BJ (cell line): ENCODE measurements at regions not wholly inside any gene's neighbourhood (a gene's known extent, or its start where the extent isn't known, plus 50 kb on each side); places are given as distances from the start of the nearest gene placed in this dataset.

Experiments
- CTCF ChIA-PET: fragments of 350-600 bp; formaldehyde crosslinking; extraction: SDS; loops from one replicate; lab custom pipeline; 2021; ENCODE audit warnings: antibody characterized with exemption, inconsistent platforms; lab: Yijun Ruan, JAX
- POLR2A ChIA-PET: fragments of 300-600 bp; sonication (Branson Sonifier 250); formaldehyde crosslinking; extraction: SDS; loops from one replicate; lab custom pipeline; 2021; ENCODE audit warnings: antibody characterized with exemption; lab: Charles Lee
- DNase-seq: peaks from one replicate; pipeline ENCODE4 v3.0.0-alpha.2; 2011; ENCODE audit warnings: low read depth
- H3K27me3 ChIP-seq: 2 replicates; pipeline ENCODE4 v1.6.0; 2011; ENCODE audit warnings: low read length; ENCODE audit not compliant: control insufficient read depth, insufficient read depth
- H3K36me3 ChIP-seq: 2 replicates; pipeline ENCODE4 v1.5.1; 2011; ENCODE audit warnings: low read length; ENCODE audit not compliant: control insufficient read depth, insufficient read depth
- H3K4me3 ChIP-seq: 2 replicates; pipeline ENCODE4 v1.5.1; 2011; ENCODE audit warnings: low read depth, mild to moderate bottlenecking, control low read depth, low read length
- TF ChIP-seq, protein P1 (sequence below): IDR thresholded peaks from 2 replicates; pipeline ENCODE4 v1.5.1; 2011; ENCODE audit warnings: low read depth, mild to moderate bottlenecking, control low read depth, inconsistent platforms, low read length, moderate library complexity; ENCODE audit not compliant: insufficient read depth

DNA sequence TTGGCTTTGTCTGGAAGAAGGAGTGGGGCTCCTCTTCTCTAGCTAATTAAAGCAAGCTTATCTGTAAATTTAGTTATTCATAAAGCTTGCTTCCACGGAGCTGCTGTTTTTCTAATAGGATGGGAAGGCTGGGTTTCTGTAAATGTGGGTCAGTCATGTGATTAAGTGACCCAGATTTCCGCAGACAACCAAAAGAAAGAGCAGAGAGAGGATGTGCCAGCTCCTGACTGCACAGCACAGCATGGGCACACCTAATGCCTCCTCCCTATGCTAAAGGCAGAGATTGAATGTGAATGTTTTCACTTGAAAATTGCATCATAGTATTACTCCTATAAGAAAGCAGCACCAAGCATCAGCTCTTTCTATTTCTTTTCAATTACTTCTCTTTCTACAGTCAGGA lies 160.2 kb downstream of the FAT3 start:
- no peaks in the 10 kb centered on the region for H3K36me3 ChIP-seq
- CTCF ChIA-PET = interaction anchor here (0.7 to 0.9 kb wide), 4 partner anchors 42 to 501 kb away, joined by 3 read pairs; no protein-coding TSS in a partner anchor

DNA sequence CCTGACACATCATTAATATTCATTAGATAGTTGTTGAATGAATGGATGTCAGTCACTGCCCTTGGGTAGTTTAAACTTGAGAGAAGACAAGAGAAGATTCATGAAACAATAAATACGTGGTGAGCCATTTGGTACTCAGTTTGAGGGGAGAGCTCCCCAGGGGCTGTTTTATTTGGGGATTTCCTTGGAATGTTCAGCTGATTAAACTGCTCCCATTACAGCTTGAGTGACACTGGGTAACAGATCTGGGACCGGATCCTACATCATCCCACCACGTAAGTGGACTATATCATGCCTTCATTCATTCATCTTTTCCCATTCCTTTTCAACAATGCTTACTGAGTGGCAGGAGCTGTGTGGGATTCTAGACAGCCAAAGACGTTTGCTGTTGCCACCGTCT lies 162.0 kb downstream of the FAT3 start:
- ChIA-PET POLR2A (no interaction called here), CTCF (interaction anchor here (0.5 to 1.1 kb wide), 2 partner anchors 9 to 252 kb away, joined by 3 to 4 read pairs; no protein-coding TSS in a partner anchor)
- no peaks in the 10 kb centered on the region for H3K36me3 ChIP-seq
- TF ChIP-seq, protein P1, sequence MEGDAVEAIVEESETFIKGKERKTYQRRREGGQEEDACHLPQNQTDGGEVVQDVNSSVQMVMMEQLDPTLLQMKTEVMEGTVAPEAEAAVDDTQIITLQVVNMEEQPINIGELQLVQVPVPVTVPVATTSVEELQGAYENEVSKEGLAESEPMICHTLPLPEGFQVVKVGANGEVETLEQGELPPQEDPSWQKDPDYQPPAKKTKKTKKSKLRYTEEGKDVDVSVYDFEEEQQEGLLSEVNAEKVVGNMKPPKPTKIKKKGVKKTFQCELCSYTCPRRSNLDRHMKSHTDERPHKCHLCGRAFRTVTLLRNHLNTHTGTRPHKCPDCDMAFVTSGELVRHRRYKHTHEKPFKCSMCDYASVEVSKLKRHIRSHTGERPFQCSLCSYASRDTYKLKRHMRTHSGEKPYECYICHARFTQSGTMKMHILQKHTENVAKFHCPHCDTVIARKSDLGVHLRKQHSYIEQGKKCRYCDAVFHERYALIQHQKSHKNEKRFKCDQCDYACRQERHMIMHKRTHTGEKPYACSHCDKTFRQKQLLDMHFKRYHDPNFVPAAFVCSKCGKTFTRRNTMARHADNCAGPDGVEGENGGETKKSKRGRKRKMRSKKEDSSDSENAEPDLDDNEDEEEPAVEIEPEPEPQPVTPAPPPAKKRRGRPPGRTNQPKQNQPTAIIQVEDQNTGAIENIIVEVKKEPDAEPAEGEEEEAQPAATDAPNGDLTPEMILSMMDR = no peak
- no peaks in the 10 kb centered on the region; the same call in 1 of the 2 replicates for H3K27me3 ChIP-seq
- no peak overlapping the region for H3K4me3 ChIP-seq
- DNase-seq = no peak

More for the DNA sequence above, 160.2 kb downstream of the FAT3 start:
- H3K27me3 ChIP-seq = no peaks in the 10 kb centered on the region; the same call in 1 of the 2 replicates
- H3K4me3 ChIP-seq = no peak overlapping the region
- TF ChIP-seq, protein P1 = no peak
- no peak for DNase-seq
- POLR2A ChIA-PET = no interaction called here

DNA sequence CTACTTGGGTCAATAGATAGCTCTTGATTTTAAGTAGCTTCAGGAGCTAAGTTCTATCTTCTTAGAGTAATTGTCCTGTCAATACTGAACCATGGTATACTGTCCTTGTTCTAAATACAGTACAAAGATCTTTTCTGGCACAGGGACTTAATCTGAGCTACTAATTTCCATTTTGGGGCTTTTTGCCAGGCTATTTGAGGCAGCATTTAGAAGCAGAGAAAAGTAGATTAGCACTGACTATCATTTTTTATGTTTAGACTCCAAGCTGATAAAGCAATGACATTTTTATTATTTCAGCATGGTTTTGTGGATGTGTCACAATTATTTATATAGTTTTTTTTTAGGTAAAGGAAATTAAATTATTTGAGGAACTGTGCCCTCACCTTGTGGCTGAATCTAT lies 163.2 kb downstream of the FAT3 start:
- CTCF ChIA-PET = interaction anchor here (0.6 to 1.9 kb wide), 6 partner anchors 11 to 898 kb away, joined by 3 to 6 read pairs (median 3); no protein-coding TSS in a partner anchor
- no peak for DNase-seq
- POLR2A ChIA-PET = no interaction called here
- H3K4me3 ChIP-seq = no peak overlapping the region
- no peaks in the 10 kb centered on the region for H3K36me3 ChIP-seq
- TF ChIP-seq, protein P1 = no peak
- peaks cover 1% of the 10 kb centered on the region; the same call in 1 of the 2 replicates for H3K27me3 ChIP-seq

DNA sequence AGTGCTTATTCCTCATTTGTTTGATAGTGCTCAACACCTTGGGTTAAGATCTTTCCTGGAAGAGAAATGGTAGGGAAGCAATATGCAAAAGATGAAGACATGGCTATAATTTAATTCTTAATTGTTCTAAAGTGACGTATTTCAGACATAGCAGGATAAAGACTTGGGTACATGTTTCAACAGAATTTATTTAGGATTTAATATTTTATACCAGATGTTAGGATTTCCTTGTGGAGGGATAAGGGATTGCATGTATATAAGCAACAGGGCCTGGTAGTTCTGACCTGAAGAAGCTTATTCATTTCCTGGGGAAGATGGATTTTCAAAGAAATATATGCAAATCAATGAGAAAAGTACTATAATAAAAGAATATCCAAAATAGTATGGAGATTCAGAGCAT lies 163.8 kb downstream of the FAT3 start:
- ChIA-PET POLR2A (no interaction called here), CTCF (interaction anchor here (1.9 kb wide), 1 partner anchor 15 kb away, joined by 6 read pairs; no protein-coding TSS in a partner anchor)
- no peak for DNase-seq
- Histone ChIP-seq H3K27me3 (peaks cover 1% of the 10 kb centered on the region; the same call in 1 of the 2 replicates), H3K4me3 (no peak overlapping the region), H3K36me3 (no peaks in the 10 kb centered on the region)
- TF ChIP-seq, protein P1 = peak; percentile 22; the same call in 1 of the 2 replicates

DNA sequence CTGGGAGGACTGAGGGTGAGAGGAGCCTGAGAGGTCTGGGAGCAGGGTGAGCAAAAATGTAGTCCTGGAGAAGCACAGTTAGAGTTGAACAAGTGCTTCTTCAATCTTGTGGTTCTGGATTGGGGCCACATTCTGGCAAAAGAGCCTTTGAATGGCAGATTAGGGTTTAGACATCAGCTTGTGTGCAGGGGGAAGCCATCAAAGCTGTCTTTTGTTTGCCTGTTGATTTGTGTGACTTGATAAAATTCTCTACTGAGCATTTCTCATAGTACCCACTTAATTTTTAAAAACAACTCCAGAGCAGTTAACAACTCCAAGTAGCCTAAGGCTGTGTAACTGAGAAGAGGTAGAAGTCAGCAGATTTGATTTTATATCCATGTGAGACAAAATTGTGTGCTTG lies 166.2 kb downstream of the FAT3 start:
- TF ChIP-seq, protein P1 = no peak
- ChIA-PET CTCF (interaction anchor here (1.4 kb wide), 1 partner anchor 27 kb away, joined by 3 read pairs; no protein-coding TSS in a partner anchor), POLR2A (no interaction called here)
- no peaks in the 10 kb centered on the region for H3K36me3 ChIP-seq
- DNase-seq = no peak
- peaks cover 1% of the 10 kb centered on the region; the same call in 1 of the 2 replicates for H3K27me3 ChIP-seq
- no peak overlapping the region for H3K4me3 ChIP-seq
